ENCODE measurements at regions not wholly inside any gene's neighbourhood (a gene's known extent, or its start where the extent isn't known, plus 50 kb on each side); places are given as distances from the start of the nearest gene placed in this dataset.

DNA sequence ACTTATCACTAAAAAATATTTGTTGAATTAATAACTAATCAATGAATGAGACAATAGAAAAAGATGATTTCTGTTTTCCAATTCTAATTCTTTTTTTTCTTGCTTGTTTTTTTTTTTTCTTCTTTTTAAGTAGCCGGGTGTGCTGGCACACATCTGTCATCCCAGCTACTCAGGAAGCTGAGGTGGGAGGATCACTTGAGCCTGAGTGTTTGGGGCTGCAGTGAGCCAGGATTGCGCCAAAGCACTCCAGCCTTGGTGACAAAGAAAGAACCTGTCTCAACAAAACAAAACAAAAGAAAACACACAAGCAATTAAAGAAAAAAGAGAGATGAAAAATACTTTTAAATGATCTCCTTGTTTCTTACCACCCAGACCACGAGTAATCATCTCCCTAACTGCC is 1109.3 kb downstream of the REEP3 start:
- no peaks in the 10 kb centered on the region for H3K4me1 ChIP-seq (ENCODE audit: low read depth)
- intact Hi-C loops (cut with DNase I, micrococcal nuclease) = no loop called here
- TF ChIP-seq, protein P1, sequence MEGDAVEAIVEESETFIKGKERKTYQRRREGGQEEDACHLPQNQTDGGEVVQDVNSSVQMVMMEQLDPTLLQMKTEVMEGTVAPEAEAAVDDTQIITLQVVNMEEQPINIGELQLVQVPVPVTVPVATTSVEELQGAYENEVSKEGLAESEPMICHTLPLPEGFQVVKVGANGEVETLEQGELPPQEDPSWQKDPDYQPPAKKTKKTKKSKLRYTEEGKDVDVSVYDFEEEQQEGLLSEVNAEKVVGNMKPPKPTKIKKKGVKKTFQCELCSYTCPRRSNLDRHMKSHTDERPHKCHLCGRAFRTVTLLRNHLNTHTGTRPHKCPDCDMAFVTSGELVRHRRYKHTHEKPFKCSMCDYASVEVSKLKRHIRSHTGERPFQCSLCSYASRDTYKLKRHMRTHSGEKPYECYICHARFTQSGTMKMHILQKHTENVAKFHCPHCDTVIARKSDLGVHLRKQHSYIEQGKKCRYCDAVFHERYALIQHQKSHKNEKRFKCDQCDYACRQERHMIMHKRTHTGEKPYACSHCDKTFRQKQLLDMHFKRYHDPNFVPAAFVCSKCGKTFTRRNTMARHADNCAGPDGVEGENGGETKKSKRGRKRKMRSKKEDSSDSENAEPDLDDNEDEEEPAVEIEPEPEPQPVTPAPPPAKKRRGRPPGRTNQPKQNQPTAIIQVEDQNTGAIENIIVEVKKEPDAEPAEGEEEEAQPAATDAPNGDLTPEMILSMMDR (IDR thresholded peaks at IDR 0.05) = no peak
- H3K4me3 ChIP-seq = no peak overlapping the region
- DNase-seq (no peak), ATAC-seq (no peak)
- H3K36me3 ChIP-seq (ENCODE audit: low read depth) = no peaks in the 10 kb centered on the region
- H3K9me3 ChIP-seq = no peaks in the 10 kb centered on the region

DNA sequence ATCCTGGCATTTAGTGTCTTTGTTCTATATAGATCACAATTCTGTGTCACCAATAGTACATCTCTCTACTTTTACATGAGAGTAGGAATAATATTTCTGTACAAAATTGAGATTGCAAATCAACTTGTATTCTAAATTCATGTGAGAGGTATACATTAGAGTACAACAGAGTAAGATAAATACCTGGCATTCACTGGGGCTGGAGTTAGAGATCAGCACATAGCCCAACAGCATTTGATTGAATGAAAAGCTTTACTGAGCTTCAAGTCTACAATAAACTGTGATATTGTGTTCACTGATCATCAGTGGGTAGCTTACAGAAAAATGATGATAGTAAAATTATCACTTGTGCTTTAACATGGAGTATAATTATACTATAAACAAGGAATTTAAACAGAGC is 1114.7 kb downstream of the REEP3 start:
- Histone ChIP-seq H3K4me1 (ENCODE audit: low read depth) (no peaks in the 10 kb centered on the region), H3K9me3 (no peaks in the 10 kb centered on the region), H3K4me3 (no peak overlapping the region), H3K36me3 (ENCODE audit: low read depth) (no peaks in the 10 kb centered on the region)
- TF ChIP-seq, protein P1 (IDR thresholded peaks at IDR 0.05) = no peak
- intact Hi-C loops (cut with DNase I, micrococcal nuclease) = no loop called here
- ATAC-seq = no peak
- DNase-seq = no peak

DNA sequence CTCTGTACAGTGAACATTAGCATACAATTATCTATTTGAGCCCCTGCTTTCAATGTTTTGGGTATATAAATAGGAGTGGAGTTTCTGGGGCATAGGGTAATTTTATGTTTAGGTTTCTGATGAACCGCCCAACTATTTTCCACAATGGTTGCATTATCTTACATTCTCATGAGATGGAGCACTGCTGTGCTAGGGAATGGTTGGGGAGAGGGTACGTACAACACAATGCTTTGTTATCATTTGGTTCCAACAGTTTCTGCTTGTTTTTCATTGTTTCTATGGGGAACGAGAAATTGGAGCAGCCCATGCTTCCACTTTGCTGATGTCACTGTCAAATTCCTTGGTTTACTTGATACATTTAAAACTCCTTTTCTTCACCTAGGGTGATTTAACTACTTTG is 1115.3 kb downstream of the REEP3 start:
- Histone ChIP-seq H3K9me3 (no peaks in the 10 kb centered on the region), H3K4me1 (ENCODE audit: low read depth) (no peaks in the 10 kb centered on the region), H3K36me3 (ENCODE audit: low read depth) (no peaks in the 10 kb centered on the region), H3K4me3 (no peak overlapping the region)
- no peak for ATAC-seq
- intact Hi-C loops (cut with DNase I, micrococcal nuclease) = no loop called here
- DNase-seq = no peak
- TF ChIP-seq, protein P1 (IDR thresholded peaks at IDR 0.05) = no peak

DNA sequence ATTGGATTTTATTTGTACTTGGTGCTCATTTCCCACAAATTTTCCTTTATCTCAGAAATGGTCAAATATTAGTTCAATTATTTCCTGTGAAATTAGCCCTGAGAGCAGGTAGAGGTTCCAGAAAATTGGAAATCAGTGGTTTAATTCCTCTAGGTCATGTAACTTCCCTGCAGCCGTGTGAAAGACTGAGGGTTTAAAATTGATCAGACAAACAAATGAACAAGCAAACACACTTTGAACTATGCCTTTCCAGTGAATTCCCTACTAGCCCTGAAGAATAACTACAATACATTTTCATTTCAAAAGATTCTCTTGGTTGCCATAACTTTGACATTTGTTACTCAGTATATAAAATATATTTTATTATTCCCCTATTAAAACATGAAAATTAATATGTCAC is 1116.7 kb downstream of the REEP3 start:
- ATAC-seq = no peak
- Histone ChIP-seq H3K9me3 (no peaks in the 10 kb centered on the region), H3K4me3 (no peak overlapping the region), H3K4me1 (ENCODE audit: low read depth) (no peaks in the 10 kb centered on the region), H3K36me3 (ENCODE audit: low read depth) (no peaks in the 10 kb centered on the region)
- DNase-seq = no peak
- intact Hi-C loops (cut with DNase I, micrococcal nuclease) = no loop called here
- TF ChIP-seq, protein P1 (IDR thresholded peaks at IDR 0.05) = no peak

DNA sequence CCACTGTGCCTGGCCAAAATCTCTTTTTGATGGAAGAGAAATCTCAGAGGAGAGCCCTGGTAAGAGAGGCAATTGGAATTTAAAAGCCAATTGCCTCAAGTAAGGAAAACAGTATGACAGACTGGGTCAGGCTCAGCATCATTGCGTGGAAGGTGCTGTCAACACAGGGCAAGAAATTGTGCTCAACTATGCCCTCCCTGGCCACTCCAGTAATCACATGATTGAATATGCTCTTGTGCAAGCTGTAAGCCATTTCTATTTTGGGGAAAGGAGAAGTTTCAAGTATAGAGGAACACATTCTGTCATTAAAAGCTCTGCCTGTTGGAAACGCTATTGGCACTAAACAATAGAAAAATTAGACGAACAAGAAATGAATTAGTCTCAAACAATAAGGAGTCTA is 1127.7 kb downstream of the REEP3 start:
- intact Hi-C loops (cut with DNase I, micrococcal nuclease) = no loop called here
- ATAC-seq (peak; percentile 31), DNase-seq (peak in 1 of 3 donors; percentile 9)
- TF ChIP-seq, protein P1 (IDR thresholded peaks at IDR 0.05) = no peak
- Histone ChIP-seq H3K9me3 (no peaks in the 10 kb centered on the region), H3K4me3 (no peak overlapping the region), H3K36me3 (ENCODE audit: low read depth) (no peaks in the 10 kb centered on the region), H3K4me1 (ENCODE audit: low read depth) (no peaks in the 10 kb centered on the region)

DNA sequence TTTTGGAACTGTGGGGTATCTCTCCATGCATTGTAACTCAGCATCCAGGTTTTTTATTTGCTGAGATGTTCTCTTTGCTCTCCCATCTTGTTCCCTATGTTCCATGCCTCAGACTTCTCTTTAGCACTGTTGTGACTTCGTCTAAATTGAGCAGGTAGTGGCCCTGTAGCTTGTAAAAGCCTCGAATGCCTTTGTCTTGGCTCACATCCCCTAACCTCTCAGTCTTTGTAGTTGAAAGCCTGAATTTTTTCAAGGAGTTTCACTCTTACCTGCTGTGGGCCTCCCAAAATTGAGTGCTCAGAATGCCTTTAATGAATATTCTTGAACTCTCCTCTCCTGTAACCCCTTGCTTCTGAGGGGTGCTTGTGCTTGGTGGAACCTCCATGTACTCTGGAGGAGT is 1137.3 kb downstream of the REEP3 start:
- no peak for DNase-seq
- H3K4me3 ChIP-seq = no peak overlapping the region
- H3K4me1 ChIP-seq (ENCODE audit: low read depth) = no peaks in the 10 kb centered on the region
- TF ChIP-seq, protein P1 (IDR thresholded peaks at IDR 0.05) = no peak
- no peaks in the 10 kb centered on the region for H3K9me3 ChIP-seq
- intact Hi-C loops (cut with DNase I, micrococcal nuclease) = no loop called here
- H3K36me3 ChIP-seq (ENCODE audit: low read depth) = no peaks in the 10 kb centered on the region
- ATAC-seq = no peak
